CD4-positive, alpha-beta T cell (primary cell): ENCODE measurements at regions not wholly inside any gene's neighbourhood (a gene's known extent, or its start where the extent isn't known, plus 50 kb on each side); places are given as distances from the start of the nearest gene placed in this dataset.

Experiments
- ATAC-seq: fragments of 200-7000 bp; cut with Tn5 transposase; one replicate; pipeline ENCODE4 v1.10.0; 2022; ENCODE audit warnings: mild to moderate bottlenecking; ENCODE audit not compliant: poor library complexity
- CTCF ChIA-PET: fragments of 350-600 bp; sonication (Branson Sonifier 250); formaldehyde crosslinking; loops from one replicate; lab custom pipeline; 2021; ENCODE audit warnings: antibody characterized with exemption, inconsistent platforms; lab: Charles Lee
- POLR2A ChIA-PET: fragments of 350-600 bp; sonication (Branson Sonifier 250); formaldehyde crosslinking; loops from one replicate; lab custom pipeline; 2021; ENCODE audit warnings: antibody characterized with exemption, inconsistent platforms; lab: Charles Lee
- DNase-seq, 14 experiments: peaks; one replicate each; pipeline ENCODE4 v3.0.0-alpha.2; 2013 to 2020; ENCODE audit warnings: mixed read lengths in 2 of 14
- H3K27ac ChIP-seq, 2 donors: one replicate each; pipeline versions ENCODE4 v1.5.1 to v1.7.0; 2013; ENCODE audit warnings: low read length in 2 of 2, low read depth in 1 of 2, mild to moderate bottlenecking in 1 of 2
- H3K27me3 ChIP-seq, 2 experiments: 1 replicate in 1 of 2; 2 replicates in 1 of 2; pipeline versions ENCODE4 v1.6.1 to v1.7.0; 2013; ENCODE audit warnings: low read length in 2 of 2, control low read depth in 1 of 2, mild to moderate bottlenecking in 1 of 2, moderate library complexity in 1 of 2; ENCODE audit not compliant: insufficient read depth in 2 of 2, control insufficient read depth in 1 of 2
- H3K36me3 ChIP-seq: one replicate; pipeline ENCODE4 v1.6.1; 2013; ENCODE audit warnings: low read length, control low read depth; ENCODE audit not compliant: insufficient read depth
- H3K4me1 ChIP-seq: one replicate; pipeline ENCODE4 v1.6.1; 2013; ENCODE audit warnings: low read length, control low read depth; ENCODE audit not compliant: insufficient read depth
- H3K4me3 ChIP-seq: one replicate; pipeline ENCODE4 v1.5.1; 2013; ENCODE audit warnings: mild to moderate bottlenecking, low read length, moderate library complexity
- H3K9me3 ChIP-seq, 2 experiments: 1 replicate in 1 of 2; 2 replicates in 1 of 2; pipeline versions ENCODE4 v1.6.1 to v1.7.0; 2013; ENCODE audit warnings: low read length in 2 of 2, mild to moderate bottlenecking in 2 of 2, control low read depth in 1 of 2, moderate library complexity in 1 of 2; ENCODE audit not compliant: control insufficient read depth in 1 of 2, insufficient read depth in 1 of 2
- H3K27ac Mint-ChIP-seq: one replicate; pipeline ENCODE4 v1.8.0; 2020; ENCODE audit warnings: mixed read lengths
- H3K27me3 Mint-ChIP-seq: one replicate; pipeline ENCODE4 v1.8.0; 2021; ENCODE audit warnings: mixed read lengths
- H3K36me3 Mint-ChIP-seq: one replicate; pipeline ENCODE4 v1.8.0; 2021; ENCODE audit warnings: low read depth, mixed read lengths
- H3K4me1 Mint-ChIP-seq: one replicate; pipeline ENCODE4 v1.8.0; 2021; ENCODE audit warnings: low read depth, mixed read lengths
- H3K4me3 Mint-ChIP-seq: one replicate; pipeline ENCODE4 v1.8.0; 2020; ENCODE audit warnings: mild to moderate bottlenecking, mixed read lengths
- H3K9me3 Mint-ChIP-seq: one replicate; pipeline ENCODE4 v1.8.0; 2020; ENCODE audit warnings: mixed read lengths
- CTCF ChIP-seq: fragments of 200-600 bp; IDR thresholded peaks from one replicate; pipeline ENCODE4 v1.8.0; 2022; ENCODE audit warnings: antibody characterized with exemption, mild to moderate bottlenecking
- intact Hi-C, 2 experiments: fragments of 100-400 bp; cut with DNase I in 1 of 2; cut with micrococcal nuclease in 1 of 2; formaldehyde crosslinking; loops; one replicate each; pipeline versions ENCODE4 v1.15.1 to v1.9.0; 2023 to 2025; cut with DNase I, micrococcal nuclease

DNA sequence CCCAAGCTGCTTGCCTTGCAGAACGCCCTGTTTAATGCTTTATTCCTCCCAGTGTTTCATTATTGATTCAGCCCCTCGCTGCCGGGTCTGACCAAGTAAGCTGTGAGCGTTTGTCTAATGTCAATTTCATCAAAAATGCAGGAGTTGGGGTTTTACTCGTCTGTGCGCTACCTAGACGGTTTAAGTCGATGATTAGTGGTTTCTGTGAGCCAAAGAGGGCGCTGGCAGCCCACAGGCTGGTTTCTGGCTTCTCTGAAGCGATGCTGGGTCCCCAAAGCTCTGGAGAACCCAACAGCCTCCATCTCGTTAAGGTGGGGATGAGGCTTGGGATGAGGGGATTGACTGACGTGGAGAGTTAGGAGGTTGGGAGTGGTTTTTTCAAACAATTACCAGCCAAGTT lies 102.9 kb downstream of the SYF2 start:
- no peaks in the 10 kb centered on the region for H3K4me1 Mint-ChIP-seq
- H3K4me3 ChIP-seq = no peak overlapping the region
- H3K27ac Mint-ChIP-seq = no peak overlapping the region
- TF ChIP-seq CTCF = no peak
- no peaks in the 10 kb centered on the region for H3K36me3 ChIP-seq
- POLR2A ChIA-PET = no interaction called here
- H3K4me3 Mint-ChIP-seq = no peak overlapping the region
- DNase-seq (no peak), ATAC-seq (no peak)
- H3K27me3 ChIP-seq = no peaks in the 10 kb centered on the region
- H3K9me3 Mint-ChIP-seq = no peaks in the 10 kb centered on the region
- no peaks in the 10 kb centered on the region for H3K36me3 Mint-ChIP-seq
- H3K27me3 Mint-ChIP-seq = no peaks in the 10 kb centered on the region
- no peak overlapping the region for H3K27ac ChIP-seq
- no peaks in the 10 kb centered on the region for H3K4me1 ChIP-seq
- H3K9me3 ChIP-seq = no peaks in the 10 kb centered on the region
- CTCF ChIA-PET = no interaction called here
- intact Hi-C loops = no loop called here

DNA sequence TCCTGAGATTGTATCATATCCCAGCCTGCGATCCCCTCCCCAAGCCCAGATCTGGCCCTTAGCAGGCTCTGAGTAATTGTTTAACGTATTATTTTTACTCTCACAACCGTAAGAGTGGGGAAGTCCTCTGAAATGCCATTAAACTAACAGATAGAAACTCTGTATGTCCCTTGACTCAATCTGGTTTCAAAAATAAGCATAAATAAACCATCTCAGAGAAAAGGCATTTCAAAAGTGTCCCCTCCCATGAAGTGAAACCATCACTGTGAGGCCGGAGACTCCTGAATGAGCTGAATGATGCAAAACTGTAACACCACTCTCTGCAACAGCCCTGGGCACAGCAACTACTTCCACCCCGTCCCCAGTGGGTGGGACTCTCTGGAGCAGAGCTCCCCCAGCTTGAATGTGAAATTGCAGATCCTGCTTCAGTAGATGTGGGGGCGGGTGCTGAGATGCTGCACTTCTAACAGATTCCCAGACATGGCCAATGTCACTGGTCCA lies 104.1 kb downstream of the SYF2 start:
- no peaks in the 10 kb centered on the region for H3K36me3 ChIP-seq
- ChIA-PET CTCF (no interaction called here), POLR2A (no interaction called here)
- H3K4me1 Mint-ChIP-seq = no peaks in the 10 kb centered on the region
- ATAC-seq (no peak), DNase-seq (no peak)
- no peaks in the 10 kb centered on the region for H3K36me3 Mint-ChIP-seq
- H3K4me3 Mint-ChIP-seq = no peak overlapping the region
- no peak overlapping the region for H3K27ac ChIP-seq
- H3K9me3 ChIP-seq = no peaks in the 10 kb centered on the region
- H3K27me3 Mint-ChIP-seq = no peaks in the 10 kb centered on the region
- no peaks in the 10 kb centered on the region for H3K27me3 ChIP-seq
- H3K4me1 ChIP-seq = no peaks in the 10 kb centered on the region
- H3K27ac Mint-ChIP-seq = no peak overlapping the region
- no peak overlapping the region for H3K4me3 ChIP-seq
- TF ChIP-seq CTCF = no peak
- no peaks in the 10 kb centered on the region for H3K9me3 Mint-ChIP-seq
- intact Hi-C loops = no loop called here

DNA sequence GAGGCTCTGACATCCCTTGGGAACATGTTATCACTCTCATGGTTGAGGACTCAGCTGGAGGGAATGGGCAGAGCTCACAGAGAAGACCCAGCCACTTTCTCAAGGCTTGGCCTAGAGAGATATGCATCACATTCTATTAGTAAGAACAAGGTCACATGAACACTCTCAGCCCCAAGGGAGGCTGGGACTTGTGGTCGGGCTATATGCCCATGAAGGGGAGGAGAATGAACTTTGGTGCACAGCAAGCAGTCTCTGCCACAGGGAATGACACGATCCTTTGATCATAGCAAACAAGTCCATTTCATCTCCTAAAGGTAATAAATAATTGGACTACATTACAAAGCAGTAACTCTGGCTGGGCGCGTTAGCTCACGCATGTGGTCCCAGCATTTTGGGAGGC lies 105.7 kb downstream of the SYF2 start:
- Mint-ChIP-seq H3K27ac (no peak overlapping the region), H3K4me1 (no peaks in the 10 kb centered on the region), H3K4me3 (no peak overlapping the region), H3K9me3 (no peaks in the 10 kb centered on the region), H3K27me3 (no peaks in the 10 kb centered on the region), H3K36me3 (no peaks in the 10 kb centered on the region)
- Histone ChIP-seq H3K27ac (no peak overlapping the region), H3K27me3 (no peaks in the 10 kb centered on the region), H3K9me3 (no peaks in the 10 kb centered on the region), H3K36me3 (no peaks in the 10 kb centered on the region), H3K4me3 (no peak overlapping the region), H3K4me1 (no peaks in the 10 kb centered on the region)
- TF ChIP-seq CTCF = no peak
- DNase-seq = no peak
- ChIA-PET CTCF (no interaction called here), POLR2A (no interaction called here)
- intact Hi-C loops = no loop called here
- ATAC-seq = no peak
